HG03196 (cell line): ENCODE measurements at regions not wholly inside any gene's neighbourhood (a gene's known extent, or its start where the extent isn't known, plus 50 kb on each side); places are given as distances from the start of the nearest gene placed in this dataset.

ENCODE experiments used
- ATAC-seq: cut with Tn5 transposase; IDR thresholded peaks from one replicate; pipeline ENCODE4 v1.9.1; 2021; ENCODE audit not compliant: unreplicated experiment

DNA sequence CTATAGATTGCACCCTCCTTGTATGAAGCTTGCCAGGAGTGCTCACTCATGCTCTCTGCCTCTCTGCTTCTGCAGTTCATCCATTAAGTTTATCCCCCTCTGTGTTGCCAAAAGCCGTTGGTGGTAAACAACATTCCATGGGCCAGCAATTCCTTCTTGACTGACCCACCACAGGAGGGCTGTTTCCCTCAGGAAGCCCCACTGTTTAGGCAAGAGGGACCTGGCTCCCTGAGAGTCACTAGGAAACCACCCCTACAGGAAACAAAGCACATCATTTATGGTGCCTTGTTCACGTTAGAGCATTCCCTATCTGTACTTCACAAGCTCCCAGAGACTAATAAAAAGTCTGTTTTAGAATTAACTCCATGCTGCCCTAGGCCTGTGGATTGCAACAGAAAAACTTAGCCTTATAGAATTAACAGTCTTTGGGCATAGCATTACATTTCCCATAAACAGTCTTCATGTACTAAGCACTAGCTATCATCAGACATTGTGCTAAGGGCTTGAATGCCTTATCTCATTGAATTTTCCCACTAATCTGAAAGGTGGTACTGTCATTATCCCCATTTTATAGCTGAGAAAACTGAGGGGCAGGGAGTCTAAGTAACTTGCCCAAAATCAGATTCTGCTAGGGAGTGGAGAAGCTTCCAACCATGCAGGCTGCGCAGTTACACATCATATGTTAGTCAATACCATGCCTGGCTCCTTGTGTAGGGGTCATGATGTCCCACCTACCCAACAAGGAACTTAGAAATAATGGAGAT is 149.9 kb downstream of the SHQ1 start:
- no peak for ATAC-seq

DNA sequence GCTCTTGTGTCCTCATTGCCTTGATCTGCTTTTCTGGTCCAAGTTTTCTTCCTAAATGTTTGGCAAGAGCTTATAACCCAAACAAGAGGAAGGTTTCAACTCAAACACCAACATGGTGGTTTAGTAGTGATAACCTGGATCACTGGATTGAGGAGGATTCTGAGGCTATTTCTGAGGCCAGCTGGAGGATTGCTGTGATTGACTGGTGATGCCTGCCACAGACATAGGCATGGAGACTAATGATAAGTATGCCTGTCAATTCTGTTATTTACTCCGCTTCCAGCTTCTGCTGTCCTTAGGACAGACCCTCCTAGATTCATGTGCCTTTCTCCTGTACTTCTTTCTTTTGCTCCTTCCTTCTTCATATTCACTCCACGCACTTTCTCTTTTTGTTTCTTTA is 150.5 kb downstream of the SHQ1 start:
- ATAC-seq: no peak

DNA sequence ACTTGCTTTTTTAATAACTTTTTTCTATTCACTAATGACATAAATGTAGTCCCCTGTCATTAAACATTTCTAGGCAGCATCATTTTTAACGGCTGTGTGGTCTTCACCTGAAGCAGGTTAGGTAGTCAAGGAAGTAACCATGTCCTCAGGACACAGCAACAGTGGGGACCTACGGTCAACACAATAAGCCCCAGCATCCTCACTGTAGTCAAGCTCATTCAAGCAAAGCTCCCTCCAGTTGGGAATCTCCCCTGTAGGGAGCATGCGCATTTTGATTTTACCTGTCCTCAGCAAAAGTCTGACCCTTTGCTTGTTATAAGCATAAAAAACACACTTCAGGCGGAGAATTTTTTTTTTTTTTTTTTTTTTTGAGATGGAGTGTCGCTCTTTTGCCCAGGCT is 151.4 kb downstream of the SHQ1 start:
- no peak for ATAC-seq

DNA sequence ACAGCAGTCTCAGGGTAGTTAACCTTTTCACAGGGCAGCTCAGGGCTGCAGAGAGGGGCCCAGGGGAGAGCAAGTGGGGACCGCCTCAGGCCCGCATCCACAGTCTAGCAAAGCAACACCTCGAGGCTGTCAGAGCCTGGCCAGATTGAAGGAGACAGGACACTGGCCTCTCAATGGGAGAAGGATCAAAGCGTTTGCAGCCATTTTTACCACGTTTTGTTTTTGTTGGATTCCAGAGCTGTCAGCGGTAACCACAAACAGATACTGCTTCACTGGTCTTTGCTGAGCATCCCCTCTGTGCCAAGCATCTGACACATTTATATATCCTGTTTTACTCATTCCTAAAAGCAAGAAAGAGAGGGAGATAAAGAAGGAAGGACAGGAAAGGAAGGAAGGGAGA is 153.8 kb downstream of the SHQ1 start:
- no peak for ATAC-seq

DNA sequence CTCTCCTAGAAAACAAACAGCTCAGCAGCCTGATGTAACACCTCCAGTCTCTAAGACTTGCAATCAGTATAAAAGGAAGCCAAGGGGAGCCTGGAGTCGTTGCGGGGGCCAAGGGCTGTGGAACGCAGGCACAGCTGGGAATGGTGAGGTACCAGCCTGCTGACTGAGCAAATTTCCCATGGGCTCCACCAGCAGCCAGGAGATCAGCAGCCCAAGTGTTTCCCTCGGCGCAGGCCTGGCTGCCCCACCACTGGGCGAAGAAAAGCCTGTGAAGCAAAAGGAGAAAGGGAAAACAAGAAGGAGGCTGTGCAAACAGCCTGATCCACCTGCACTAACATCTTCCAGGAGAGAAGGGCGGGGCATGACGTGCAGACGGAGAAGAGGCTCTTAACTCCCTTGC is 155.3 kb downstream of the SHQ1 start:
- no peak for ATAC-seq

DNA sequence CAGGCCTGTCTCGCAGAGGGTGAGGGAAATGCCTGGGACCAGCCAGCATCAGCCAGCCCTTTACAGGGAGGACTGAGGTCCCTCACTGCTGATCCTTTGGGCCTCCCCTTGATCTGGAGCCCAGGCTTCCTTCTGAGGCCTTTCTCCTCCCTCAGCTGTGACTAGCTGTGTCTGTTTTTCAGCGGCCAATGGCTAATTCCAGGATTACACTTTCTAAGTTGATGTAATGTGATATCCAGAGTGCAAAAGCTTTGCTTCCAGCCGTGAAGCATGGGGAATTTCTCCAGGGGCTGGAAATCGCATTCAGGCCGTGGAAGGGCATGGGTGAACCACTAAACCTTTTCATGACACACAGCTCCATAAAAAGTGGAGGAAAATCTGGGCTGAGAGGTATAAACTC is 157.6 kb downstream of the SHQ1 start:
- ATAC-seq: no peak

DNA sequence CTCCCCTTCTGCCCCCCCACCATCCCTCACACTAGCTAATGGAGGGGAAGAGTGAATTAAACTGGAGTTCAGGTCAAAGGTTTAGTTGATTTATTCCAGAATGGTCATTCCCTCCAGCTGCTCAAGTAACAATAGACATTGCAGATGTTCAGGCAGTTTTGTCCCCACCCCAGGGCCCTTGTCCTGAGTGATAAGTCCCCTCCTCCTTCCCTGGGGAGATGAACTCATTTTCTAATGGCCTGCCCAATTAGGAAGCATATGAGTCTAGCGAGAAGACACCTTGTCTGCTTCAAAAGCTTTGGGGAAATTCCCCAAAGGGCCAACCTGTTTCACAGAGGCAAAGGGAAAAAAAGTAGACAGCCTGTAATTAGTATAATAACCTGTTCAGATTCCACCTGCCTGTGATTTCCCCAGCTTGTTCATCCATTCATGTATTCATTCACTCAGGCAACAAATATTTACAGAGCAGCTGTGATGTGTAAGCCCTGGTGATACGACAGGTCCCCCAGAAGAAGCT is 165.3 kb downstream of the SHQ1 start:
- peak; percentile 63 for ATAC-seq

DNA sequence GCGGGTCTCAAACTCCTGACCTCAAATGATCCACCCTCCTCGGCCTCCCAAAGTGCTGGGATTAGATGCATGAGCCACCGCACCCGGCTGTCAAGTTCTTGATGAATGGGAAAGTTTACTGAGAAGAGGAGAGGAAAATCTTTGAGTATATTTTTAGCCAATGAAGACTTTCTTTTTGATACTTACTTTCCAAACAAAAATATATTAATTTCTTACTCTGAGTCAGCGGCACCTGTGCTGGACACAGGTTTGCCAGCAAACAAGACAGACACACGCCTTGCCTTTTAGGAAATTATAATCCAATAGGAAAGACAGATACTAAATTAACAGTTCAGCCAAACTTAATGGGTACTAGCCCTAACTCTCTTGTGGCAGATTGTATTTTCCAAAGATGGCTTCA is 166.6 kb downstream of the SHQ1 start:
- ATAC-seq: no peak

DNA sequence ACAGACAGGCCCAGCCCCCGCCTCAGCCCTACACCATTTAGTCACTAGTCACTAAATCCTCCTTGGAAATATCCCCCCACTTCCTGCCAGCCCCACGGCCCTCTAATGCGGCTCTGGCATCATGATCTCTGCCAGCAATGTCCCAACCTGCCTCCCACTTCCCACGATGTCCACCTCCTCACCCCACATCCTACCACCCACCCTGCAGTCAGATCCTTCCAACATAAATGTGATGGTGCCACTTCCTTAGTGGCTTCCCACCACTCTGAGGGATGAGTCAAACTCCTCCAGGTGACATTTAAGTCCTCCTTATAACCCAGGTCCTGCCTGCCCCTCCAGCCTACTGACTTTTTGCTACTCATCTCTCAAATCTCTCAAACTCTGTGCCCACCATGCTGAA is 167.5 kb downstream of the SHQ1 start:
- no peak for ATAC-seq

DNA sequence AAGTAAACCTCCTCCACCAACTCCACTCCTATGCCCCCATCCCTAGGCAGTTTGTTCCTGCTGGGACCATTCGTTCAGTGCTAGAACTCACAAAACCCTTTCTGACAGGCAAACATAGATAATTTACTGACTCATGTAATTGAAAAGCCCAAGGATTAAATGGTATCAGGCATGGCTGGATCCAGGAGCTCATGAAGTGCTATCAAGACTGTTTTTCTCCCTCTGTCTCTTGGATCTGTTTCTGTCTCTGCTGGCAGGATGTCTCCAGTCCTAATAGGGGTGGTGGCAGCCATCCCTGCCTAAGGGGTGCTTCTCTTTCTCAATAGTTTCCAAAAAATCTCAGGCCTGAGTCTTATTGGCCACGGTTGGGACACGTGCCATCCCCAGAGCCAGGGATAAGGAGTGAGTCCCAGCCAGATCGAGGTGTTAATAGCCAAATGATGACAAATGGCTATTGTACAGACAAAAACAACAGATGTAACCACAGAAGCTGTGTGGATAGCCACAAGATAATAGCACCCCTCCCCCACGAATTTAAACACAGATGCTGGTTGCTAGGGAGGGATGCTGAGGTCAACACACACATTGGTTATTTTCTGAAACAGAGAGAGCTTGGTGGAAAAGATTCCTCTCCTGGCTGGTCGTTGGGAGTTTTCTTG is 168.6 kb downstream of the SHQ1 start:
- no peak for ATAC-seq

DNA sequence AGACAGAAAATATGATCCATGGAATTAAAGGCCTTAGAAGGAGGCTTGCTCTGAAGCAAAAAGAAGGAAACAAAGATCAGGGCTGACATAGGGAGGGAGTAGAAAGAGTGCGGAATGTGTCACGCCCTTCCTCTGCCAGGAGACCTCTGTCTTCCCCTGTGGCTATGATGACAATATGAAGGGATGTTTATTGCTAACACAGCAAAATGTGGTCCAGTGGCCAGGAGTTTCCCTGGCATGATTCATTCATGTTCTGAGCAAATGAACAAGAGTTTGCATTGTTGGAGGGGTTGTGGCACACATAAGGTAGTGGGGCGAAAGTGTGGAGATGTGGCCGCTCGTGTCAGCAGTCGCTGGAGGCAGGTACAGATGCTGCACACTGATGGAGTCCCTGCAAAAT is 169.4 kb downstream of the SHQ1 start:
- ATAC-seq: no peak

DNA sequence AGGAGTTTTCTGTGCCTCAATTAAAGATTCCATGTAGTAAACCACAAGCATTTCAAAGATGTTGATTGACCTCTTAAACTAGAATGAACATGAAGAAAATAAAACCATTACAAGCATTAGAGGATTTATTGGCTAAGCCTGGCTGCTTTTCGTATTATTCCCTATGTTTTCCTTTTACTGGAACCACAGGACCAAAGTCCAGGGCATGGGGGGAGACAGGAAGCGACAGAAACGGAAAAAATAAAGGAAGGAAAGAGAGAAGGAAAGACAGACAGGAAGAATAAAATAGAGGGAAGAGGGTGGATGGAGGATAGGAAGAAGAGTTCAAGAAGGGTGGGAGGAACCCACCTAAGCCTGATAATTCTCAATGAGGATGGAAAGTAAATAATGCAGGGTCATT is 169.9 kb downstream of the SHQ1 start:
- ATAC-seq: no peak

DNA sequence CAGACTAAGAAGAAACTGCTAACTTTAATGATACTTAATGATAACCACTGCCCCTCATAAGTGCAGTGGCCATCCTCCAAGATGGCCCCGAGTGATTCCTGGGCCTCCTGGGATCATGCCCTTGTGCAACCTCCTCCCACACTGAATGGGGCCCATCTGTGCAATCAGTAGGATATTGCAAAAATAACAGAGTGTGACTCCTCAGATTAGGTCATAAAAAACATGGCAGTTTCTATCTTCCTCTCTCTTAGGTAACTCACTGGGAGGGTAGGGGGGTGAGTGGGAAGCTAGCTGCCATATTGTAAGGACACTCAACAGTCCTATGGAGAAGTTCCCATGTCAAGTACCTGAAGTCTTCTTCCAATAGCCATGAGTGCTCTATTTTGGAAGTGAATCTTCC is 173.0 kb downstream of the SHQ1 start:
- no peak for ATAC-seq

DNA sequence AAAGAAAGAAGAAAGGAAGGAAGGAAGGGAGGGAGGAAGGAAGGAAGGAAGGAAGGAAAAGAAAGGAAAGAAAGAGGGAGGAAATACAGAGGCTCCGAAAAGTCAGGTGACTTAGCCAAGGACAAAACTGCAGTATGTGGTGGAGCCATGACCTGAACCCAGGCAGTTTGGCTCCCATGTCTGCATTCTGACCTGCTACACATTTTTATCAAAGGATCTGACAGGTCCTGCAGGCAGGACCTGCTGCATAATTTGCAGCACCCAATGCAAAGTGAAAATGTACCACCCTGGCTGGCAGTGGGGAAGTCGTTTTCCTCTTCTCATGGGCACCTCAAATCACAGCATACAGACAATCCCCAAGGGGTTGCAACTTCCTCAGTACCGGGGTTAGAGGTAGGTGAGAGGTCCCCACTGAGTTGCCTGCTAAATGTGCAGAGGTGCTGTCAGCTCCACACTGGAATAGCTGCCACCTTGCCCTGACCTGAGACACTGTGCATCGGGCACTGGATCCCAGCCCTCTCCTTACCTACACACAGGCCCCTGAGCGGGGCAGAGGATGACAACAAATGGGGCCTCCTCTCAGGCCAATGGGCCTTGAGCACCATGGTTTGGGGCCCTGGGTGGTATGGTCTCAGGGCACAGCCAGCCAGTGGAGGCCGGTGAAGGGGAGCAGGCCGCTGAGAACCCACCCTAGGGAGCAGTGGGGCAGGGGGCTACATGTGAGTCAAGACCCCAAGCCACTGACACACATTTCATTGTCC is 175.1 kb downstream of the SHQ1 start:
- no peak for ATAC-seq

DNA sequence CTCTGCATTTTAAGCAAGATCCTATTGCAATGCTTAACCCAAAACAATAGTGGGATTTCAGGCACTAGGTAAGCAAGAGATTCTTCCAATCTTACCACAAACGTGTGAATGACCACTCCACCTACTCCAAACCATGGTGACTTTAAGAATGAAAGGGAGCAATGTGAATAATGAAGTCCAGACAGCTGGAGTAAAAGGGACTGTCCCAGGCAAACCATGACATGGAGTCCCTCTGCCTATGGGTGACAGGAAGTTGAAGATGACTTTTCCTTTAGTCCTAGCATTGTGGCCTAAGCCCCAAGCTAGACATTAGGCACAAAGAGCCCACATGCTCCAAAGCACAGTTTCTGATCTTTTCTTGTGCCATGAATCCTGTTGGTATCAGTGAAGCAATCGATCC is 179.0 kb downstream of the SHQ1 start:
- no peak for ATAC-seq

DNA sequence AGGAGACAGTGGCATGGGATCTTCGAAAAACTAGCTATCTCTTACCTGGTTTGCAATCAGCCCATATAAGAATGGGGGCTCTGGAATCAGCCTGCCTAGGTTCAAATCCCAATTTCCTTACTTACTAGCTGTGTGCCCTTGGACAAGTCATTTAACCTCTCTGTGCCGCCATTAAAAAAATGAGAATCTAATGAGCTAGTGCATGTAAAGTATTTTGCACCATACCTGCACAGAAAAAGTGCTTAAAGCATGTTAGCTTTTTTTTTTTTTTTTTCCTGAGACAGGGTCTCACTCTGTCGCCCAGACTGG is 181.8 kb downstream of the SHQ1 start:
- no peak for ATAC-seq

DNA sequence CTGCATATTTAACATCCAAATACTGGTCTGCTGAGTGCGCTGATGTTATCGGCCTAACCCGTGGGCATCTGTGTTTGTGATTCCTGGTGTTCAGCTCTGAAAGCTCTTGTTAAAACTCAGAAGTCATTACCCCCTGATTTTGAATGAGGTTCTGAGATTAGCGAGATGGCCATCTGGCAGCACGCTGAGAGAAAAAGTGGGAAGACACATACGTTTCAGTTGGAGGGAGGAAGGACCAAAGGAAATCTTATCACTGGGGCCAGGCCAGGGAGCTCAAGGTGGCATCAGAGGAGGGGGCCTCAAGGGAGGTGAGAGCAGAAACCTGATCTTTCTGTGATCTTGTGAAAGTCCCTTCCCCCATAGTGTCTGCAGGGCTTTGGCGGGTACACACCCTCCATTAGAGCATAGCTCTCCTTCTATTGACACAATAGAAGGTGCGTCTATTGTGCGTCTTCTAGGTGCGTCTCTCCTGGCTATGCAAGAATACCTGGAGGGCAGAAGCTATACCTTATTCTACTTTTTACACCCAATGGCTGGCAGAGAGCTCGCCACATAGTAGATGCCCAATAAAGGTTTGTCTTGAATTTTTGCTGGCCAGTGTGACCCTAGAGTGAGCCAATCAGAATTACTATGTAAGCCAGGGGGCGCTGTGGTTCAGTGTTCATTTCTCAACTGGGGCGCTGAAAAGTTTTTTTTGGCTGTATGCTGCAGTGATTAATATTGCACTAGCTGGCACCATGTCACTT is 182.4 kb downstream of the SHQ1 start:
- ATAC-seq: no peak

DNA sequence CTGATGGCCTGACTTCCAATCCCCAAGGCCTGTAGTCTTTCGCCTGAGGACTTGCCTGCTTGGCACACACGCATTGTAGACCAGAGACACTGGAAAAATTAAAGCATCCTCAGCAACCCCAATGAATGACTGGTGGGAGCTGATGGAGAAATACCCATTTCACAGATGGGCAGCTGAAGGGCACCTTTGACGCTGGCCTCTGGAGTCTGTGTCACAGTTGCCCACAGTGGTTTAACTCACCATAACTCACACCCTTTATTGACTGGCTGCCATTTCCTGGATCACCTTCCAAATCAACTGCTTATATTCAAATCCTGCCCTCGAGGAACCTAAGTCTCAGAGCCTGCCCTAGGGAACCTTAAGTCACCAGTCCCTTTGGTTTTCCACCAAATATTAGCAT is 183.1 kb downstream of the SHQ1 start:
- ATAC-seq: no peak

DNA sequence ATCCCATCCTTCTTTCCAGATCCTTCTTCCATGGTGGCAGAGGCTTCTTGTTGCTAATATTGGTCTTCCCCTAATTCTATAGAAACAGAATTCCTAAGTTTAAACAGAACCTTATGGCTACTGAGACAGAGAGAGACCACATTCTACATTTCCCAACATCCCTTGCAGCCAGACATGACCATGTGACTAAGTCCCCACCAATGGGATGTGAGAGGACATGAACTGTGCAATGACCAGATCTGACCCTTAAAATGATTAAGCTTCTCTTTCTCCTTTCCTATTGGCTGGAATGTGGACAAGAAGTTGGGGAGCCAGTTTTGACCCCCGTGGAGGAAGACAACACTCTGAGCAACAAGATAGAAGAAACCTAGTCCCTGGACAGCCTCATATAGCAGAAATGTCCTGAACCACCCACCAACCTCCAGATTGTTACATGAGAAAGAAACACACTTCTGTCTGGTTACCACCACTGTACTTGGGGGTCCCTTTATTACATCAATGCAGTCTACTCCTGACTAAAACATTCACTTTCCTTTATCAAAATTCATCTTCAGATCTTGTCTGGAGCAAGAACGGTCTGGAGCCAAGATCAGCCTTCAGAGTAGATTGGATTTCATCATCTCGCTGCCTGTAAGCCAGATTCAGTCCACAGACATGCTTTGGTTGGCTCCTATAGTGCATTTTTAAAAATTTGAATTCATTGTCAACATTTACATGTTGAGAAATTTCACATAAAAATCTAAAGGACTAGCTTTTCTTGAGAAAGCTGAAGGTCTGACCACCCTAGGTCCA is 183.9 kb downstream of the SHQ1 start:
- ATAC-seq: no peak

DNA sequence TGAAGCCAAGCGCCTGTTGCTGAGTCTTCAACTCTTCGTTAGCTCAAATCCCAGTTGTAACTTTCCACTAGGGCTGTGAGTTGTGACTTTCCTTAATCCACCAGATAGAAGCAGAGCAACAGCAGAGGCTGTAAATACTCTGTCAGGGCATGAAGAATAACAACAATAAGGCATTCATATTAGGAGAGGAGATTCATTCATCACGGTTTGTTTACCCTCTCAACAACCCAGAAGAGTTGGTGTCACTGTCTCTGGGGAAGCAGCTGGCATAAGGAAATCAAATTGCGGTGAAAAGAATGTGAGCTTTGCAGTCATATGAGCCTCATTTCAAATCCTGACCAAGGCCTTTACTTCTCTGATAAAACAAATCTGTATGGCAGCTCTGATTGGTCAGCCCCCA is 184.8 kb downstream of the SHQ1 start:
- ATAC-seq: no peak

DNA sequence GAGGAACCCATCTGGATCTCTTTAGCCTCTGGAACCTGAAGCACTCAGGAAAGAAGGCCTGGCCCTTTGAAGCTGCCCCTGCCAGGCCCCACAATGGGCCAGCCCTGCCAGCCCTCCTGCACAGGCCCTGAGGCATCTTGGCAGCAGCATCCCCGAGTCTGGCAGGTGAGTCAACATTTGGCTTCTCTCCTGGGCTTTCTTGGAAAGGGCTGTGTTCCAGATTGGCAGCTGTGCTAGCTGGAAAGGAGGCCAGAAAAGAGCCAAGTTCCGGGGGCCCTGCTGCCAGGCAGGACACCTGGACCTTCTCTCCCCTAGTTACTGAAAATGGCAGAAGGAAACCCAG is 187.2 kb downstream of the SHQ1 start:
- ATAC-seq: no peak
